ENCODE measurements at regions not wholly inside any gene's neighbourhood (a gene's known extent, or its start where the extent isn't known, plus 50 kb on each side); places are given as distances from the start of the nearest gene placed in this dataset.

DNA sequence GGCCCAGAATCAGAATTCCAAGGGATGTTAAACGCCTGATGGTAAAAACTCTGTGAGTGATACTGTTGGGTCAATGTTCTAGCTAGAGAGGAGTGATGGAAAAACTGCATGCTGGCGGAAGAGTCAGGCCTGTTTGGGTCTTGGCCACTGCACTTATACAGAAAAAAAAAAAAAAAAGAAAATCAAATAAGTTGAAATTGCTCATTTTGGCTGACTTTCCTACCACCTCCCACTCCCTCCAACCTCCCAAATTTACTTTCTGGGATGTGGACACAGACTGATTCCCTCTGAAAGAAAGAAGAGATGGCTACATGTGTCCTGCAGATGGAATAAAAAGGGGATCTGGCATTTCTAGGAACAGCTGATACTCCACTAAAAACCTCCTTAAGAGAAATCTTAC lies 234.1 kb upstream of the GIMD1 start:
- no peak overlapping the region for H3K4me3 ChIP-seq (ENCODE audit: low read length)
- no peaks in the 10 kb centered on the region for H3K36me3 ChIP-seq (ENCODE audit: insufficient read depth, low read length)
- no peaks in the 10 kb centered on the region for H3K4me1 ChIP-seq (ENCODE audit: insufficient read depth, low read length)
- CTCF ChIA-PET: no interaction called here
- H3K27me3 ChIP-seq (ENCODE audit: control insufficient read depth in 1 of 2, insufficient read depth in 2 of 2, low read length in 2 of 2): no peaks in the 10 kb centered on the region
- H3K4me1 Mint-ChIP-seq (ENCODE audit: low read depth): no peaks in the 10 kb centered on the region
- POLR2A ChIA-PET: no interaction called here
- peaks cover 0 to 23% of the 10 kb centered on the region in 2 experiments for H3K9me3 ChIP-seq (ENCODE audit: control insufficient read depth in 1 of 2, insufficient read depth in 1 of 2, low read length in 2 of 2)
- DNase-seq (no peak), ATAC-seq (ENCODE audit: poor library complexity) (no peak)
- H3K27me3 Mint-ChIP-seq: no peaks in the 10 kb centered on the region
- H3K36me3 Mint-ChIP-seq (ENCODE audit: low read depth): no peaks in the 10 kb centered on the region
- TF ChIP-seq, protein P1, sequence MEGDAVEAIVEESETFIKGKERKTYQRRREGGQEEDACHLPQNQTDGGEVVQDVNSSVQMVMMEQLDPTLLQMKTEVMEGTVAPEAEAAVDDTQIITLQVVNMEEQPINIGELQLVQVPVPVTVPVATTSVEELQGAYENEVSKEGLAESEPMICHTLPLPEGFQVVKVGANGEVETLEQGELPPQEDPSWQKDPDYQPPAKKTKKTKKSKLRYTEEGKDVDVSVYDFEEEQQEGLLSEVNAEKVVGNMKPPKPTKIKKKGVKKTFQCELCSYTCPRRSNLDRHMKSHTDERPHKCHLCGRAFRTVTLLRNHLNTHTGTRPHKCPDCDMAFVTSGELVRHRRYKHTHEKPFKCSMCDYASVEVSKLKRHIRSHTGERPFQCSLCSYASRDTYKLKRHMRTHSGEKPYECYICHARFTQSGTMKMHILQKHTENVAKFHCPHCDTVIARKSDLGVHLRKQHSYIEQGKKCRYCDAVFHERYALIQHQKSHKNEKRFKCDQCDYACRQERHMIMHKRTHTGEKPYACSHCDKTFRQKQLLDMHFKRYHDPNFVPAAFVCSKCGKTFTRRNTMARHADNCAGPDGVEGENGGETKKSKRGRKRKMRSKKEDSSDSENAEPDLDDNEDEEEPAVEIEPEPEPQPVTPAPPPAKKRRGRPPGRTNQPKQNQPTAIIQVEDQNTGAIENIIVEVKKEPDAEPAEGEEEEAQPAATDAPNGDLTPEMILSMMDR (IDR thresholded peaks at IDR 0.05): no peak
- intact Hi-C loops (cut with DNase I, micrococcal nuclease): no loop called here
- H3K9me3 Mint-ChIP-seq: no peaks in the 10 kb centered on the region
- no peak overlapping the region for H3K27ac Mint-ChIP-seq
- H3K27ac ChIP-seq (ENCODE audit: low read depth in 1 of 2, low read length in 2 of 2): no peak overlapping the region
- no peak overlapping the region for H3K4me3 Mint-ChIP-seq

DNA sequence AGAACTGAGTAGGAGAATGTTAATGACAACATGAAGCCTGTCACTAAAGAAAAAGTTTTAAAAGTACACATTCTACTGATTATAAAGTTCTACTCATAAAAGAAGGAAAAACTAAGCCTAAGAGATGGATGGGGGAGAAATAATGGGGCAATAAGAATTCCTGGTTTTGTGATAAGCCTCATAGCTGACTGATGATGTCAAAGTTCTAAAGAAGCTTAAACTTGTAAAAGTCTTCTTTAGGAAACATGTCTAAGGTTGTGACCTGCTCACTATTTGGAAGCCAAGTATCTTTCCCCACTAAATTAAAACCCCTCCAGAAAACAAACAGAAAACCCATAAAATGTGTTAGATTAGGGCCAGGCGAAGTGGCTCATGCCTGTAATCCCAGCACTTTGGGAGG lies 232.9 kb upstream of the GIMD1 start:
- no peak overlapping the region for H3K4me3 ChIP-seq (ENCODE audit: low read length)
- no peak overlapping the region for H3K27ac ChIP-seq (ENCODE audit: low read depth in 1 of 2, low read length in 2 of 2)
- H3K9me3 ChIP-seq (ENCODE audit: control insufficient read depth in 1 of 2, insufficient read depth in 1 of 2, low read length in 2 of 2): peaks cover 0 to 23% of the 10 kb centered on the region in 2 experiments
- H3K9me3 Mint-ChIP-seq: no peaks in the 10 kb centered on the region
- no peaks in the 10 kb centered on the region for H3K27me3 Mint-ChIP-seq
- no peak overlapping the region for H3K27ac Mint-ChIP-seq
- H3K27me3 ChIP-seq (ENCODE audit: control insufficient read depth in 1 of 2, insufficient read depth in 2 of 2, low read length in 2 of 2): no peaks in the 10 kb centered on the region
- no peaks in the 10 kb centered on the region for H3K36me3 Mint-ChIP-seq (ENCODE audit: low read depth)
- H3K4me3 Mint-ChIP-seq: no peak overlapping the region
- ChIA-PET POLR2A (no interaction called here), CTCF (no interaction called here)
- ATAC-seq (ENCODE audit: poor library complexity) (no peak), DNase-seq (no peak)
- H3K36me3 ChIP-seq (ENCODE audit: insufficient read depth, low read length): no peaks in the 10 kb centered on the region
- intact Hi-C loops (cut with DNase I, micrococcal nuclease): no loop called here
- no peaks in the 10 kb centered on the region for H3K4me1 Mint-ChIP-seq (ENCODE audit: low read depth)
- H3K4me1 ChIP-seq (ENCODE audit: insufficient read depth, low read length): no peaks in the 10 kb centered on the region
- TF ChIP-seq, protein P1 (IDR thresholded peaks at IDR 0.05): no peak

DNA sequence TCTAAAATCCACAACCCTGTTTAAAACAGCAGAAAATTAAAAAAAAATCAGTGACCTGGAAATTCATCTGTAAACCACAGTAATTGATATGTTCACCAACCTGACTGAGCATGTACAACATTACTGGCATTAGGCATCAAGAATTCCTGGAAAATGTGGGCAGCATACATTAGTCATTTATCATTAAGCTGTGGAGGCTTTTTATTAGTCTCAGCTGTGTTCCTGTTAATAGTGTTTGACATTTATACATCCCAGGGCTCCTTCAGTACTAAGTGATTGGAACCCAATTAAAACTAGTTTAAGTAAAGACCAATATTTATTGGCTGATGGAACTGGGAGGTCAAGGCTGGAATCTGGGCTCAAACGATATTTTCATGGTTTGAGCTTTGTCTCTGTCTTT lies 227.3 kb upstream of the GIMD1 start:
- ChIA-PET POLR2A (no interaction called here), CTCF (no interaction called here)
- H3K27me3 Mint-ChIP-seq: no peaks in the 10 kb centered on the region
- Histone ChIP-seq H3K36me3 (ENCODE audit: insufficient read depth, low read length) (no peaks in the 10 kb centered on the region), H3K9me3 (ENCODE audit: control insufficient read depth in 1 of 2, insufficient read depth in 1 of 2, low read length in 2 of 2) (no peaks in the 10 kb centered on the region), H3K4me1 (ENCODE audit: insufficient read depth, low read length) (no peaks in the 10 kb centered on the region), H3K4me3 (ENCODE audit: low read length) (no peak overlapping the region), H3K27ac (ENCODE audit: low read depth in 1 of 2, low read length in 2 of 2) (no peak overlapping the region), H3K27me3 (ENCODE audit: control insufficient read depth in 1 of 2, insufficient read depth in 2 of 2, low read length in 2 of 2) (no peaks in the 10 kb centered on the region)
- DNase-seq (no peak), ATAC-seq (ENCODE audit: poor library complexity) (no peak)
- no peak overlapping the region for H3K27ac Mint-ChIP-seq
- TF ChIP-seq, protein P1 (IDR thresholded peaks at IDR 0.05): no peak
- intact Hi-C loops (cut with DNase I, micrococcal nuclease): no loop called here
- H3K36me3 Mint-ChIP-seq (ENCODE audit: low read depth): no peaks in the 10 kb centered on the region
- H3K9me3 Mint-ChIP-seq: no peaks in the 10 kb centered on the region
- no peak overlapping the region for H3K4me3 Mint-ChIP-seq
- H3K4me1 Mint-ChIP-seq (ENCODE audit: low read depth): no peaks in the 10 kb centered on the region
